HEK293 (cell line): ENCODE measurements at regions not wholly inside any gene's neighbourhood (a gene's known extent, or its start where the extent isn't known, plus 50 kb on each side); places are given as distances from the start of the nearest gene placed in this dataset.

Experiments used
- CTCF ChIA-PET: fragments of 350-600 bp; formaldehyde crosslinking; extraction: SDS; loops from one replicate; lab custom pipeline; 2021; ENCODE audit warnings: antibody characterized with exemption; lab: Yijun Ruan, JAX
- POLR2A ChIA-PET: fragments of 300-600 bp; formaldehyde crosslinking; extraction: SDS; loops from one replicate; lab custom pipeline; 2020; ENCODE audit warnings: antibody characterized with exemption, inconsistent platforms; lab: Yijun Ruan, JAX
- H3K27ac ChIP-seq: fragments of 200-500 bp; sonication (Bioruptor generic); 2 replicates; pipeline ENCODE4 v1.5.1; 2014; ENCODE audit warnings: low read depth, low read length, control low read depth, inconsistent platforms; ENCODE audit errors: extremely low read depth
- H3K36me3 ChIP-seq, 2 experiments: fragments of 200-500 bp in 1 of 2; sonication (Bioruptor generic) in 1 of 2; 1 replicate in 1 of 2; 2 replicates in 1 of 2; pipeline ENCODE4 v1.5.1; 2014 to 2017; ENCODE audit warnings: inconsistent platforms in 2 of 2, low read length in 2 of 2; ENCODE audit not compliant: control insufficient read depth in 2 of 2, insufficient read depth in 1 of 2
- H3K4me1 ChIP-seq: fragments of 200-500 bp; sonication (Bioruptor generic); 2 replicates; pipeline ENCODE4 v1.5.1; 2014; ENCODE audit warnings: mild to moderate bottlenecking, low read length, inconsistent platforms; ENCODE audit not compliant: control insufficient read depth, insufficient read depth
- H3K4me3 ChIP-seq: 2 replicates; pipeline ENCODE4 v1.5.1; 2011; ENCODE audit warnings: low read depth, mild to moderate bottlenecking, control low read depth, low read length, moderate library complexity
- H3K9me3 ChIP-seq: fragments of 200-500 bp; sonication (Bioruptor generic); 2 replicates; pipeline ENCODE4 v1.5.1; 2014; ENCODE audit warnings: low read depth, low read length, inconsistent platforms; ENCODE audit not compliant: control insufficient read depth, insufficient read depth
- AEBP2 ChIP-seq: fragments of 450-650 bp; formaldehyde crosslinking; IDR thresholded peaks from 2 replicates; pipeline ENCODE4 v1.5.1; 2016; ENCODE audit warnings: missing biosample characterization, missing genetic modification characterization, borderline replicate concordance
- BCL6B ChIP-seq: fragments of 450-650 bp; formaldehyde crosslinking; IDR thresholded peaks from 2 replicates; pipeline ENCODE4 v1.5.1; 2017; ENCODE audit warnings: missing biosample characterization, missing genetic modification characterization
- ELK4 ChIP-seq: IDR thresholded peaks from 2 replicates; pipeline ENCODE4 v1.6.1; 2011; ENCODE audit warnings: mild to moderate bottlenecking, low read depth, low read length, borderline replicate concordance
- KLF9 ChIP-seq: fragments of 450-650 bp; formaldehyde crosslinking; IDR thresholded peaks from 2 replicates; pipeline ENCODE4 v1.5.1; 2016; ENCODE audit warnings: missing biosample characterization, missing genetic modification characterization, low read depth
- PRDM6 ChIP-seq: fragments of 450-650 bp; formaldehyde crosslinking; IDR thresholded peaks from 2 replicates; pipeline ENCODE4 v1.5.1; 2017; ENCODE audit warnings: missing biosample characterization, missing genetic modification characterization
- SETDB1 ChIP-seq: IDR thresholded peaks from one replicate; pipeline ENCODE4 v1.6.1; 2017; ENCODE audit warnings: mild to moderate bottlenecking, low read length, moderate library complexity, mixed read lengths; ENCODE audit not compliant: insufficient read length
- TSHZ1 ChIP-seq: fragments of 450-650 bp; formaldehyde crosslinking; IDR thresholded peaks from 2 replicates; pipeline ENCODE4 v1.5.1; 2016; ENCODE audit warnings: missing biosample characterization, missing genetic modification characterization, borderline replicate concordance
- ZNF121 ChIP-seq: fragments of 450-650 bp; formaldehyde crosslinking; IDR thresholded peaks from 2 replicates; pipeline ENCODE4 v1.5.1; 2016; ENCODE audit warnings: missing biosample characterization, missing genetic modification characterization
- ZNF140 ChIP-seq: fragments of 450-650 bp; formaldehyde crosslinking; IDR thresholded peaks from 2 replicates; pipeline ENCODE4 v1.5.1; 2016; ENCODE audit warnings: missing biosample characterization, missing genetic modification characterization
- ZNF155 ChIP-seq: fragments of 450-650 bp; formaldehyde crosslinking; IDR thresholded peaks from 2 replicates; pipeline ENCODE4 v1.5.1; 2016; ENCODE audit warnings: missing biosample characterization, missing genetic modification characterization
- ZNF184 ChIP-seq: fragments of 450-650 bp; IDR thresholded peaks from 2 replicates; pipeline ENCODE4 v1.5.1; 2018; ENCODE audit warnings: missing biosample characterization, mild to moderate bottlenecking, missing genetic modification characterization
- ZNF2 ChIP-seq: fragments of 450-650 bp; formaldehyde crosslinking; IDR thresholded peaks from 2 replicates; pipeline ENCODE4 v1.5.1; 2016; ENCODE audit warnings: missing biosample characterization, missing genetic modification characterization
- ZNF24 ChIP-seq: fragments of 450-650 bp; formaldehyde crosslinking; IDR thresholded peaks from 2 replicates; pipeline ENCODE4 v1.5.1; 2016; ENCODE audit warnings: missing biosample characterization, missing genetic modification characterization
- ZNF354C ChIP-seq: fragments of 450-650 bp; formaldehyde crosslinking; IDR thresholded peaks from 2 replicates; pipeline ENCODE4 v1.5.1; 2016; ENCODE audit warnings: missing biosample characterization, missing genetic modification characterization, low read depth, borderline replicate concordance
- ZNF555 ChIP-seq: fragments of 450-650 bp; formaldehyde crosslinking; conservative IDR thresholded peaks from 2 replicates; pipeline ENCODE4 v1.5.1; 2017; ENCODE audit warnings: missing biosample characterization, mild to moderate bottlenecking, missing genetic modification characterization, inconsistent platforms
- ZNF600 ChIP-seq: fragments of 450-650 bp; formaldehyde crosslinking; IDR thresholded peaks from 2 replicates; pipeline ENCODE4 v1.5.1; 2016; ENCODE audit warnings: missing biosample characterization, missing genetic modification characterization
- ZNF645 ChIP-seq: fragments of 450-650 bp; formaldehyde crosslinking; IDR thresholded peaks from 2 replicates; pipeline ENCODE4; 2016; ENCODE audit warnings: missing biosample characterization, missing genetic modification characterization
- ZNF654 ChIP-seq: fragments of 450-650 bp; formaldehyde crosslinking; IDR thresholded peaks from 2 replicates; pipeline ENCODE4 v1.5.1; 2016; ENCODE audit warnings: low read depth, missing biosample characterization, missing genetic modification characterization
- ZNF660 ChIP-seq: fragments of 450-650 bp; IDR thresholded peaks from 2 replicates; pipeline ENCODE4 v1.5.1; 2018; ENCODE audit warnings: missing biosample characterization, mild to moderate bottlenecking, missing genetic modification characterization
- ZNF747 ChIP-seq: fragments of 450-650 bp; formaldehyde crosslinking; IDR thresholded peaks from 2 replicates; pipeline ENCODE4 v1.5.1; 2016; ENCODE audit warnings: missing biosample characterization, missing genetic modification characterization
- ZNF785 ChIP-seq: fragments of 450-650 bp; formaldehyde crosslinking; IDR thresholded peaks from 2 replicates; pipeline ENCODE4 v1.5.1; 2016; ENCODE audit warnings: missing biosample characterization, missing genetic modification characterization
- ZSCAN30 ChIP-seq: fragments of 450-650 bp; IDR thresholded peaks from 2 replicates; pipeline ENCODE4 v1.5.1; 2018; ENCODE audit warnings: missing biosample characterization, mild to moderate bottlenecking, missing genetic modification characterization, moderate library complexity

- no peak overlapping the region for H3K27ac ChIP-seq
- H3K36me3 ChIP-seq, result no peaks in the 10 kb centered on the region
- ChIA-PET POLR2A (no interaction called here), CTCF (no interaction called here)
- no peaks in the 10 kb centered on the region for H3K9me3 ChIP-seq
- no peak for TF ChIP-seq ZNF785 (tag by site-specific recombination)
- no peak for TF ChIP-seq ZNF660 (tag by site-specific recombination)
- no peak for TF ChIP-seq ZNF654 (tag by site-specific recombination)
- TF ChIP-seq AEBP2 (tag by site-specific recombination), result no peak
- no peak for TF ChIP-seq ELK4
- no peak for TF ChIP-seq TSHZ1
- TF ChIP-seq ZNF155 (tag by site-specific recombination), result no peak
- no peak for TF ChIP-seq ZNF354C (tag by site-specific recombination)
- TF ChIP-seq ZNF600 (tag by site-specific recombination), result no peak
- TF ChIP-seq ZNF121 (tag by site-specific recombination), result no peak
- TF ChIP-seq BCL6B, result no peak
- TF ChIP-seq ZNF140, result no peak
- TF ChIP-seq ZNF2 (tag by site-specific recombination), result no peak
- TF ChIP-seq ZNF24 (tag by site-specific recombination), result no peak
- H3K4me1 ChIP-seq, result no peaks in the 10 kb centered on the region
- H3K4me3 ChIP-seq, result no peak overlapping the region
Measured at GRCh38 chr18:68301441-68301840, 413.5 kb downstream of the TMX3 start.

GRCh38 chr18:68299906-68300305 is 415.0 kb downstream of the TMX3 start:
- no peaks in the 10 kb centered on the region for H3K4me1 ChIP-seq
- H3K36me3 ChIP-seq, result no peaks in the 10 kb centered on the region
- no peak overlapping the region for H3K4me3 ChIP-seq
- H3K27ac ChIP-seq, result no peak overlapping the region
- H3K9me3 ChIP-seq, result no peaks in the 10 kb centered on the region
- POLR2A ChIA-PET, result no interaction called here
- CTCF ChIA-PET, result no interaction called here
- TF ChIP-seq ZNF555 (tag by site-specific recombination) (no peak), ZNF140 (no peak), SETDB1 (no peak), ZNF184 (tag by site-specific recombination) (no peak), PRDM6 (tag by site-specific recombination) (no peak), KLF9 (tag by site-specific recombination) (no peak), ZSCAN30 (tag by site-specific recombination) (no peak), ZNF645 (tag by site-specific recombination) (no peak), TSHZ1 (no peak), ZNF747 (no peak)
